PC-3 (cell line): ENCODE measurements at regions not wholly inside any gene's neighbourhood (a gene's known extent, or its start where the extent isn't known, plus 50 kb on each side); places are given as distances from the start of the nearest gene placed in this dataset.

Experiments
- ATAC-seq: fragments of 200-7000 bp; cut with Tn5 transposase; 2 replicates; pipeline ENCODE4 v1.9.1; 2020; ENCODE audit warnings: mild to moderate bottlenecking, moderate library complexity
- BruUV-seq: library from RNA; stranded (reverse); fragments of 400-500 nt; replicated peaks from 2 replicates; lab custom pipeline; 2021; lab: Mats Ljungman, UMichigan
- CTCF ChIA-PET: fragments of 300-600 bp; sonication (Branson Sonifier 250); formaldehyde crosslinking; loops from one replicate; lab custom pipeline; 2022; ENCODE audit warnings: antibody characterized with exemption; lab: Charles Lee
- POLR2A ChIA-PET: fragments of 300-600 bp; sonication (Branson Sonifier 250); formaldehyde crosslinking; loops from one replicate; lab custom pipeline; 2022; ENCODE audit warnings: antibody characterized with exemption; ENCODE audit not compliant: unreplicated experiment; lab: Charles Lee
- DNase-seq: peaks from one replicate; pipeline ENCODE4 v3.0.0-alpha.2; 2015
- H2AFZ ChIP-seq: fragments of 300-600 bp; sonication (generic); 2 replicates; pipeline ENCODE4 v1.6.0; 2016; ENCODE audit warnings: antibody characterized with exemption, low read length
- H3F3A ChIP-seq: fragments of 300-600 bp; sonication (generic); one replicate; pipeline ENCODE4 v1.6.0; 2017; ENCODE audit warnings: antibody characterized with exemption, low read length, control low read depth, mild to moderate bottlenecking; ENCODE audit not compliant: unreplicated experiment
- H3K27ac ChIP-seq: fragments of 300-600 bp; sonication (generic); 2 replicates; pipeline ENCODE4 v1.5.1; 2016; ENCODE audit warnings: mild to moderate bottlenecking, low read length
- H3K27me3 ChIP-seq: fragments of 300-600 bp; sonication (generic); 2 replicates; pipeline ENCODE4 v1.6.1; 2016; ENCODE audit warnings: low read length, mixed read lengths
- H3K36me3 ChIP-seq: fragments of 300-600 bp; sonication (generic); 2 replicates; pipeline ENCODE4 v1.6.1; 2016; ENCODE audit warnings: low read depth, mixed run types, low read length, mixed read lengths
- H3K4me1 ChIP-seq: fragments of 300-600 bp; sonication (generic); 2 replicates; pipeline ENCODE4 v1.5.1; 2016; ENCODE audit warnings: low read length; ENCODE audit not compliant: insufficient read depth
- H3K4me2 ChIP-seq: fragments of 300-600 bp; sonication (generic); 2 replicates; pipeline ENCODE4 v1.6.0; 2016; ENCODE audit warnings: low read length
- H3K4me3 ChIP-seq: fragments of 300-600 bp; sonication (generic); 2 replicates; pipeline ENCODE4 v1.5.1; 2016; ENCODE audit warnings: mild to moderate bottlenecking, low read length, mixed read lengths
- H3K79me2 ChIP-seq: fragments of 300-600 bp; sonication (generic); 2 replicates; pipeline ENCODE4 v1.6.1; 2017; ENCODE audit warnings: low read length, mixed read lengths
- H3K9ac ChIP-seq: fragments of 300-600 bp; sonication (generic); 2 replicates; pipeline ENCODE4 v1.6.0; 2016; ENCODE audit warnings: mild to moderate bottlenecking, low read length
- H3K9me2 ChIP-seq: fragments of 300-600 bp; sonication (generic); replicated peaks from 2 replicates; pipeline ENCODE4 v1.6.1; 2016; ENCODE audit warnings: mixed run types, low read length, mixed read lengths
- H3K9me3 ChIP-seq: fragments of 300-600 bp; sonication (generic); 2 replicates; pipeline ENCODE4 v1.6.1; 2016; ENCODE audit warnings: low read length, mixed read lengths
- H4K20me1 ChIP-seq: fragments of 300-600 bp; sonication (generic); 2 replicates; pipeline ENCODE4 v1.6.1; 2016; ENCODE audit warnings: low read length, mixed read lengths
- CTCF ChIP-seq: fragments of 300-600 bp; sonication (generic); conservative IDR thresholded peaks from 2 replicates; pipeline ENCODE4 v1.5.1; 2017; ENCODE audit warnings: antibody characterized with exemption, low read depth, mild to moderate bottlenecking, low read length
- EZH2 ChIP-seq: fragments of 300-600 bp; sonication (generic); IDR thresholded peaks from one replicate; pipeline ENCODE4 v1.6.1; 2017; ENCODE audit warnings: antibody characterized with exemption, mild to moderate bottlenecking, low read length; ENCODE audit not compliant: unreplicated experiment
- EZH2phosphoT487 ChIP-seq: fragments of 300-600 bp; sonication (generic); IDR thresholded peaks from 2 replicates; pipeline ENCODE4 v1.6.1; 2018; ENCODE audit warnings: mild to moderate bottlenecking, antibody characterized with exemption, low read length, borderline replicate concordance
- intact Hi-C: fragments of 100-400 bp; cut with micrococcal nuclease; formaldehyde crosslinking; loops from 2 replicates; pipeline ENCODE4 v1.9.0; 2023

- no peaks in the 10 kb centered on the region for H3K4me1 ChIP-seq
- no peak overlapping the region for H2AFZ ChIP-seq
- ATAC-seq: no peak
- H3K4me2 ChIP-seq: no peak overlapping the region
- H3K36me3 ChIP-seq: no peaks in the 10 kb centered on the region
- H3F3A ChIP-seq: no peaks in the 10 kb centered on the region
- no peak overlapping the region for H3K27ac ChIP-seq
- ChIA-PET CTCF (no interaction called here), POLR2A (interaction anchor here (0.7 kb wide), 1 partner anchor 8 kb away, joined by 13 read pairs; no protein-coding TSS in a partner anchor)
- H3K9me3 ChIP-seq: no peaks in the 10 kb centered on the region
- intact Hi-C loops: no loop called here
- TF ChIP-seq EZH2 (no peak), CTCF (no peak), EZH2phosphoT487 (no peak)
- H3K4me3 ChIP-seq: no peak overlapping the region
- no peak for DNase-seq
- H3K27me3 ChIP-seq: no peaks in the 10 kb centered on the region
- no peaks in the 10 kb centered on the region for H3K9me2 ChIP-seq
- no TSS peak for BruUV-seq
- H4K20me1 ChIP-seq: no peaks in the 10 kb centered on the region
- no peaks in the 10 kb centered on the region for H3K79me2 ChIP-seq
- no peak overlapping the region for H3K9ac ChIP-seq
Measured at GRCh38 chr3:27584874-27585273, 100.7 kb upstream of the SLC4A7 start.

GRCh38 chr3:27581852-27582251 is 97.7 kb upstream of the SLC4A7 start:
- POLR2A ChIA-PET: no interaction called here
- TF ChIP-seq EZH2phosphoT487 (no peak), EZH2 (no peak), CTCF (no peak)
- no peak overlapping the region for H2AFZ ChIP-seq

GRCh38 chr3:27578032-27578431 is 93.8 kb upstream of the SLC4A7 start:
- POLR2A ChIA-PET: no interaction called here
- no peaks in the 10 kb centered on the region for H4K20me1 ChIP-seq
- H3K4me2 ChIP-seq: no peak overlapping the region
- ATAC-seq (peak; percentile 37; the same call in 1 of the 2 replicates), DNase-seq (no peak)
- no peaks in the 10 kb centered on the region for H3K9me3 ChIP-seq
- no peaks in the 10 kb centered on the region for H3K79me2 ChIP-seq
- peaks cover 4% of the 10 kb centered on the region; the same call in 1 of the 2 replicates for H3K4me1 ChIP-seq
- no peaks in the 10 kb centered on the region for H3K36me3 ChIP-seq
- H3K9me2 ChIP-seq: no peaks in the 10 kb centered on the region
- H3K27me3 ChIP-seq: no peaks in the 10 kb centered on the region
- no peak overlapping the region for H2AFZ ChIP-seq
- no peaks in the 10 kb centered on the region for H3F3A ChIP-seq
- intact Hi-C loops: no loop called here
- H3K27ac ChIP-seq: no peak overlapping the region
- no peak for TF ChIP-seq EZH2
- no peak for TF ChIP-seq CTCF
- TF ChIP-seq EZH2phosphoT487: no peak
- no peak overlapping the region for H3K9ac ChIP-seq
- CTCF ChIA-PET: no interaction called here
- no TSS peak for BruUV-seq
- H3K4me3 ChIP-seq: no peak overlapping the region

More at GRCh38 chr3:27581852-27582251, 97.7 kb upstream of the SLC4A7 start:
- no peaks in the 10 kb centered on the region for H3K9me3 ChIP-seq
- H3F3A ChIP-seq: no peaks in the 10 kb centered on the region
- no peak overlapping the region for H3K9ac ChIP-seq
- H4K20me1 ChIP-seq: no peaks in the 10 kb centered on the region
- CTCF ChIA-PET: no interaction called here
- no peaks in the 10 kb centered on the region for H3K79me2 ChIP-seq
- ATAC-seq (no peak), DNase-seq (no peak)
- H3K4me1 ChIP-seq: no peaks in the 10 kb centered on the region
- intact Hi-C loops: no loop called here
- no peak overlapping the region for H3K4me3 ChIP-seq
- H3K4me2 ChIP-seq: no peak overlapping the region
- no peak overlapping the region for H3K27ac ChIP-seq
- BruUV-seq: no TSS peak
- no peaks in the 10 kb centered on the region for H3K9me2 ChIP-seq
- no peaks in the 10 kb centered on the region for H3K27me3 ChIP-seq
- H3K36me3 ChIP-seq: no peaks in the 10 kb centered on the region
